GM12865 (cell line): ENCODE measurements at regions not wholly inside any gene's neighbourhood (a gene's known extent, or its start where the extent isn't known, plus 50 kb on each side); places are given as distances from the start of the nearest gene placed in this dataset.

ENCODE experiments used
- DNase-seq: peaks from one replicate; pipeline ENCODE4 v3.0.0; 2010; ENCODE audit warnings: low read depth
- H3K4me3 ChIP-seq: 2 replicates; pipeline ENCODE4 v1.5.1; 2011; ENCODE audit warnings: mild to moderate bottlenecking, low read depth, low read length, control low read depth
- CTCF ChIP-seq: IDR thresholded peaks from 2 replicates; pipeline ENCODE4 v1.5.1; 2011; ENCODE audit warnings: low read length, control low read depth, low read depth, inconsistent platforms; ENCODE audit not compliant: insufficient read depth; ENCODE audit errors: missing control alignments

- no peak for TF ChIP-seq CTCF
- DNase-seq: no peak
- no peak overlapping the region for H3K4me3 ChIP-seq
Measured at GRCh38 chr6:6911391-6911790, 196.4 kb upstream of the RREB1 start.

GRCh38 chr6:6912817-6913744 is 194.7 kb upstream of the RREB1 start:
- no peak for DNase-seq
- no peak for TF ChIP-seq CTCF
- no peak overlapping the region for H3K4me3 ChIP-seq

- no peak overlapping the region for H3K4me3 ChIP-seq
- DNase-seq: peak; percentile 37
- no peak for TF ChIP-seq CTCF
Measured at GRCh38 chr6:6915219-6915618, 192.5 kb upstream of the RREB1 start.

GRCh38 chr6:6915813-6916547 is 191.8 kb upstream of the RREB1 start:
- DNase-seq: no peak
- H3K4me3 ChIP-seq: no peak overlapping the region
- TF ChIP-seq CTCF: no peak

- TF ChIP-seq CTCF: no peak
- no peak for DNase-seq
- H3K4me3 ChIP-seq: no peak overlapping the region
Measured at GRCh38 chr6:6916598-6916997, 191.2 kb upstream of the RREB1 start.

- H3K4me3 ChIP-seq: no peak overlapping the region
- no peak for TF ChIP-seq CTCF
- DNase-seq: peak; percentile 89
Measured at GRCh38 chr6:6918216-6918983, 189.4 kb upstream of the RREB1 start.
